ENCODE measurements at regions not wholly inside any gene's neighbourhood (a gene's known extent, or its start where the extent isn't known, plus 50 kb on each side); places are given as distances from the start of the nearest gene placed in this dataset.

DNA sequence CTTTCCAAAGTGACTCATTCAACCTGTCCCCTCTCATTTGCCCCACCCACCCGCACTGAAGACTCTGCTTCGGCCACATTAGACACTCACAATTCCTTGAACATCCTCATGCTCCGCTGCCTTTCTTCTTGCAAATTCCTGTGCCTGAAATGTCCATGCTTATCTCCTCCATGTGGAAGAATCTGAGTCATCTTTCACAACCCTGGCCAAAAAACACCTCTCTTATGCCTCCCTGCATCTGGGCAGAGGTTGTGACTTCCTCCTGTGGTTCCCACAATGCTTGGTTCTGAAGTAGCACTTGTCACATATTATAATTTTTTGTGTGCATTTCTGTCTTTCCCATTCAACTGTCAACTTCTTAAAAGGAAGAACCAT is 238.6 kb downstream of the ENC1 start:
- ChIA-PET CTCF (no interaction called here), POLR2A (ENCODE audit: low non-redundant PET) (no interaction called here)
- H3K4me1 ChIP-seq (ENCODE audit: insufficient read depth, low read length, poor library complexity, severe bottlenecking): no peaks in the 10 kb centered on the region
- TF ChIP-seq, protein P1, sequence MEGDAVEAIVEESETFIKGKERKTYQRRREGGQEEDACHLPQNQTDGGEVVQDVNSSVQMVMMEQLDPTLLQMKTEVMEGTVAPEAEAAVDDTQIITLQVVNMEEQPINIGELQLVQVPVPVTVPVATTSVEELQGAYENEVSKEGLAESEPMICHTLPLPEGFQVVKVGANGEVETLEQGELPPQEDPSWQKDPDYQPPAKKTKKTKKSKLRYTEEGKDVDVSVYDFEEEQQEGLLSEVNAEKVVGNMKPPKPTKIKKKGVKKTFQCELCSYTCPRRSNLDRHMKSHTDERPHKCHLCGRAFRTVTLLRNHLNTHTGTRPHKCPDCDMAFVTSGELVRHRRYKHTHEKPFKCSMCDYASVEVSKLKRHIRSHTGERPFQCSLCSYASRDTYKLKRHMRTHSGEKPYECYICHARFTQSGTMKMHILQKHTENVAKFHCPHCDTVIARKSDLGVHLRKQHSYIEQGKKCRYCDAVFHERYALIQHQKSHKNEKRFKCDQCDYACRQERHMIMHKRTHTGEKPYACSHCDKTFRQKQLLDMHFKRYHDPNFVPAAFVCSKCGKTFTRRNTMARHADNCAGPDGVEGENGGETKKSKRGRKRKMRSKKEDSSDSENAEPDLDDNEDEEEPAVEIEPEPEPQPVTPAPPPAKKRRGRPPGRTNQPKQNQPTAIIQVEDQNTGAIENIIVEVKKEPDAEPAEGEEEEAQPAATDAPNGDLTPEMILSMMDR (conservative IDR thresholded peaks at IDR 0.05; ENCODE audit: low read depth, low read length): no peak
- no peak for TF ChIP-seq EZH2 (IDR thresholded peaks at IDR 0.05; ENCODE audit: borderline replicate concordance, low read depth, low read length, poor library complexity, severe bottlenecking)
- no peak overlapping the region for H3K27ac ChIP-seq (ENCODE audit: low read depth, low read length, poor library complexity, severe bottlenecking)
- intact Hi-C loops (cut with micrococcal nuclease; ENCODE audit: unreplicated experiment): no loop called here
- BruUV-seq (replicated peaks): no TSS peak
- H3K4me3 ChIP-seq (ENCODE audit: low read depth, low read length, poor library complexity, severe bottlenecking): no peak overlapping the region
- no peaks in the 10 kb centered on the region for H3K9me3 ChIP-seq (ENCODE audit: low read depth, low read length, poor library complexity, severe bottlenecking)
- H3K36me3 ChIP-seq (ENCODE audit: insufficient read depth, low read length, poor library complexity, severe bottlenecking): no peaks in the 10 kb centered on the region
- no peaks in the 10 kb centered on the region for H3K27me3 ChIP-seq (replicated peaks; ENCODE audit: insufficient read depth, low read depth, low read length, poor library complexity)
- DNase-seq (ENCODE audit: low spot score): no peak

DNA sequence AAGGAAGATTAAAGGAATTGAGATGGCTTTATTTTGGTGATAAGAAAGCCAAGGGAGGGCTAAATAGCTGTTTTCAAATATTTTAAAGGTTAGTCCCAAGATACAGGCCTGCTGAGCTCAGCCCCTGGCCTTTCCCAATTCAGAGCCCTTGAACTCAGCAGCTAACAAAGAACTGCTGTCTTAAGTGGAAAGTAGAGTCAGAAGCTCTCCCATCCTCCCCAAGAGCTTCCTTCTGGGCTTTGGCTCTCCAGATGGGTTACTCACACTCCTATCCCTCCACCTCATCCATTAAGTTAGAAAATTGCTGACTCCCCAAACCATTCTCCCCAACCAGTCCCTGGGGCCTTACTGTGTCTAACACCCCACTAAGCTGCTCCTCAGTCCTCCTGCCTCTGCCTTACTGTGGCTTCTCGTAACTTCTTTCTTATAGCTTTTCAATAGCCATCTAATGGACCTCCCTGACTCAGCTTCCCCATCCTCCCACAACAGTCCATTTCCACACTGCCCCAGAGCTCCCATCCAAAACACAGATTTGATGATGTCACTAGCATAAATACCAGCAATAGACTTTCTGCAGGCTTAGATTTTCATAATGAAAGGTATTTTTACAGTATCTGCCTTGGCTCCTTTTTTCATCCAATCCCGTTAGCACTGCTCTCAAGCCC is 239.1 kb downstream of the ENC1 start:
- POLR2A ChIA-PET (ENCODE audit: low non-redundant PET): interaction anchor here (0.6 kb wide), 1 partner anchor 63 kb away, joined by 5 read pairs; no protein-coding TSS in a partner anchor
- Histone ChIP-seq H3K36me3 (ENCODE audit: insufficient read depth, low read length, poor library complexity, severe bottlenecking) (no peaks in the 10 kb centered on the region), H3K4me1 (ENCODE audit: insufficient read depth, low read length, poor library complexity, severe bottlenecking) (no peaks in the 10 kb centered on the region), H3K9me3 (ENCODE audit: low read depth, low read length, poor library complexity, severe bottlenecking) (no peaks in the 10 kb centered on the region), H3K4me3 (ENCODE audit: low read depth, low read length, poor library complexity, severe bottlenecking) (no peak overlapping the region), H3K27me3 (replicated peaks; ENCODE audit: insufficient read depth, low read depth, low read length, poor library complexity) (no peaks in the 10 kb centered on the region), H3K27ac (ENCODE audit: low read depth, low read length, poor library complexity, severe bottlenecking) (no peak overlapping the region)
- no TSS peak for BruUV-seq (replicated peaks)
- TF ChIP-seq, protein P1 (conservative IDR thresholded peaks at IDR 0.05; ENCODE audit: low read depth, low read length): no peak
- TF ChIP-seq EZH2 (IDR thresholded peaks at IDR 0.05; ENCODE audit: borderline replicate concordance, low read depth, low read length, poor library complexity, severe bottlenecking): no peak
- DNase-seq (ENCODE audit: low spot score): no peak
- intact Hi-C loops (cut with micrococcal nuclease; ENCODE audit: unreplicated experiment): no loop called here
- CTCF ChIA-PET: no interaction called here

DNA sequence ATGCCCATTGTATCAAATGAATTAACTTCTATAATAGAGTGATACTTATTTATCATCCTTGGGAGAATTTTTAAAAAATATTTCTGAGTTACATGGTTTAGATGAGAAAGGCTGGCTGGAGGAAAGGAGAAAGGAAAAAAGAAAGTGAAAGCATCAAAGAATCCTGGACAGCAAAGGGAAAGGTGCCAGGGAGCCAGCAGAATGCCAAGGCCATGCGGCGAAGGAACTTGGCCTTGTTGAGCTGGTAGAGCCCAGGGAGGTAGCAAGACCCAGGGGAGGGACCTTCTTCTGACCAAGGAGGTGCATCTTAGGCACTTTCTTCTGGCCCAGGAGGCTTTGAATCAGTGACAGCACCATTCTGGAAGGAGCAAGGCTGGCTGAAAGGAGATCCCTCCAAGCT is 240.5 kb downstream of the ENC1 start:
- Histone ChIP-seq H3K4me3 (ENCODE audit: low read depth, low read length, poor library complexity, severe bottlenecking) (no peak overlapping the region), H3K9me3 (ENCODE audit: low read depth, low read length, poor library complexity, severe bottlenecking) (no peaks in the 10 kb centered on the region), H3K27me3 (replicated peaks; ENCODE audit: insufficient read depth, low read depth, low read length, poor library complexity) (no peaks in the 10 kb centered on the region), H3K27ac (ENCODE audit: low read depth, low read length, poor library complexity, severe bottlenecking) (no peak overlapping the region), H3K4me1 (ENCODE audit: insufficient read depth, low read length, poor library complexity, severe bottlenecking) (no peaks in the 10 kb centered on the region), H3K36me3 (ENCODE audit: insufficient read depth, low read length, poor library complexity, severe bottlenecking) (no peaks in the 10 kb centered on the region)
- ChIA-PET CTCF (no interaction called here), POLR2A (ENCODE audit: low non-redundant PET) (no interaction called here)
- TF ChIP-seq, protein P1 (conservative IDR thresholded peaks at IDR 0.05; ENCODE audit: low read depth, low read length): no peak
- no peak for TF ChIP-seq EZH2 (IDR thresholded peaks at IDR 0.05; ENCODE audit: borderline replicate concordance, low read depth, low read length, poor library complexity, severe bottlenecking)
- intact Hi-C loops (cut with micrococcal nuclease; ENCODE audit: unreplicated experiment): no loop called here
- DNase-seq (ENCODE audit: low spot score): no peak
- no TSS peak for BruUV-seq (replicated peaks)
